ENCODE measurements at regions not wholly inside any gene's neighbourhood (a gene's known extent, or its start where the extent isn't known, plus 50 kb on each side); places are given as distances from the start of the nearest gene placed in this dataset.

GRCh38 chr2:128750328-128751165 is 431.9 kb upstream of the HS6ST1 start:
- no peak for DNase-seq (ENCODE audit: extremely low read depth in 1 of 11, low read depth in 9 of 11, low spot score in 4 of 11)

GRCh38 chr2:128751746-128752145 is 433.1 kb upstream of the HS6ST1 start:
- DNase-seq (ENCODE audit: extremely low read depth in 1 of 11, low read depth in 9 of 11, low spot score in 4 of 11) = no peak

- DNase-seq (ENCODE audit: extremely low read depth in 1 of 11, low read depth in 9 of 11, low spot score in 4 of 11) = no peak
These were observed 434.1 kb upstream of the HS6ST1 start for GRCh38 chr2:128752691-128753263.

GRCh38 chr2:128753321-128753720 is 434.7 kb upstream of the HS6ST1 start:
- DNase-seq (ENCODE audit: extremely low read depth in 1 of 11, low read depth in 9 of 11, low spot score in 4 of 11) = no peak

- DNase-seq (ENCODE audit: extremely low read depth in 1 of 11, low read depth in 9 of 11, low spot score in 4 of 11) = no peak
These were observed 435.1 kb upstream of the HS6ST1 start for GRCh38 chr2:128753800-128754199.

- peak in 1 of 11 donors; percentile 48 for DNase-seq (ENCODE audit: extremely low read depth in 1 of 11, low read depth in 9 of 11, low spot score in 4 of 11)
These were observed 435.6 kb upstream of the HS6ST1 start for GRCh38 chr2:128754246-128754724.

GRCh38 chr2:128755695-128756364 is 437.2 kb upstream of the HS6ST1 start:
- DNase-seq (ENCODE audit: extremely low read depth in 1 of 11, low read depth in 9 of 11, low spot score in 4 of 11) = no peak

- peak in 8 of 11 donors; percentile 39 to 70 (median 56) for DNase-seq (ENCODE audit: extremely low read depth in 1 of 11, low read depth in 9 of 11, low spot score in 4 of 11)
These were observed 437.7 kb upstream of the HS6ST1 start for GRCh38 chr2:128756365-128756717.

GRCh38 chr2:128765811-128766210 is 447.1 kb upstream of the HS6ST1 start:
- no peak for DNase-seq (ENCODE audit: extremely low read depth in 1 of 11, low read depth in 9 of 11, low spot score in 4 of 11)

- DNase-seq (ENCODE audit: extremely low read depth in 1 of 11, low read depth in 9 of 11, low spot score in 4 of 11) = no peak
These were observed 449.4 kb upstream of the HS6ST1 start for GRCh38 chr2:128768041-128768440.

- DNase-seq (ENCODE audit: extremely low read depth in 1 of 11, low read depth in 9 of 11, low spot score in 4 of 11) = no peak
These were observed 450.9 kb upstream of the HS6ST1 start for GRCh38 chr2:128769457-128770142.

GRCh38 chr2:128770143-128771085 is 451.7 kb upstream of the HS6ST1 start:
- no peak for DNase-seq (ENCODE audit: extremely low read depth in 1 of 11, low read depth in 9 of 11, low spot score in 4 of 11)

GRCh38 chr2:128771401-128771800 is 452.7 kb upstream of the HS6ST1 start:
- DNase-seq (ENCODE audit: extremely low read depth in 1 of 11, low read depth in 9 of 11, low spot score in 4 of 11) = no peak

GRCh38 chr2:128772671-128773070 is 454.0 kb upstream of the HS6ST1 start:
- DNase-seq (ENCODE audit: extremely low read depth in 1 of 11, low read depth in 9 of 11, low spot score in 4 of 11) = no peak

- no peak for DNase-seq (ENCODE audit: extremely low read depth in 1 of 11, low read depth in 9 of 11, low spot score in 4 of 11)
These were observed 455.1 kb upstream of the HS6ST1 start for GRCh38 chr2:128773641-128774319.

GRCh38 chr2:128774320-128775216 is 455.9 kb upstream of the HS6ST1 start:
- DNase-seq (ENCODE audit: extremely low read depth in 1 of 11, low read depth in 9 of 11, low spot score in 4 of 11) = no peak
